SHP77 treated with DMSO at 0.1 percent for 48 hours (cell line): ENCODE measurements at regions not wholly inside any gene's neighbourhood (a gene's known extent, or its start where the extent isn't known, plus 50 kb on each side); places are given as distances from the start of the nearest gene placed in this dataset.

Source experiments
- DNase-seq: peaks from one replicate; lab custom pipeline; 2025; lab: John Stamatoyannopoulos, UW

DNA sequence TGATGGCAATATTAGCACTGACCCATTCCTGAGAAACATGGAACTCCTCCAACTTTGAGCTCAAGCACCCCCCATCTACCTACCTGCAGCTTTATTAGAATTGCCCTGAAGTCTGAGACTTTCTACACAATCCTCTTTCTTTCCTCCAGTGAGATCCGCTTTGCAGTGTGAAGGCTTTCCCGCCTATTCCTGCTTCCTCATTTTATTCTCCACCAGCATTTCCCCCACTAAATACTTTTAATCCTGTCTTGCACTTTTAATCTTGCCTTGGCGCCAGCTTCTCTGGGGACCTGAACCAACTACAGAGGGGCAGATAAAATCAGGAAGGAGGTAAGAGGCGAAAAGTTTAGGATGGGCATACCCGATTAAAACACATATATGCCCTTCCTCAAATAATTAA, 178.1 kb upstream of the PRDM1 start:
- no peak for DNase-seq

DNA sequence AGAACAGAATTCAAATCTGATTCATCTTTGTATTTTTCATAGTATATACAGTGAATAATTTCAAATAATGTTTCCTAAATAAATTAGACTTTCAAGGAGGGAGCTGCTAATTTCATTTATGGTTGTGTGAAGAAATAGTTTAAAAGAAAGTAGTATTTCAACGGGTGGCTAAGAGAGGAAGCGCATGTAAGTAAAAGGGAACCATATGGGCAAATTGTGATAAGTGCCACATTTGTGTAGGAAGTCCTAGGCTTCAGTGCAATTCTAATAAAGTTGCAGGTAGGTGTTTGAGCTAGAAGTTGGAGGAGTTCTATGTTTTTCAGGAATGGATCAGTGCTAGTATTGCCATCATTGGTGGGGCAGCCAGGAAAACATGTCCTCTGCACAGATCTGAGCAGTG, 178.8 kb upstream of the PRDM1 start:
- DNase-seq = no peak

DNA sequence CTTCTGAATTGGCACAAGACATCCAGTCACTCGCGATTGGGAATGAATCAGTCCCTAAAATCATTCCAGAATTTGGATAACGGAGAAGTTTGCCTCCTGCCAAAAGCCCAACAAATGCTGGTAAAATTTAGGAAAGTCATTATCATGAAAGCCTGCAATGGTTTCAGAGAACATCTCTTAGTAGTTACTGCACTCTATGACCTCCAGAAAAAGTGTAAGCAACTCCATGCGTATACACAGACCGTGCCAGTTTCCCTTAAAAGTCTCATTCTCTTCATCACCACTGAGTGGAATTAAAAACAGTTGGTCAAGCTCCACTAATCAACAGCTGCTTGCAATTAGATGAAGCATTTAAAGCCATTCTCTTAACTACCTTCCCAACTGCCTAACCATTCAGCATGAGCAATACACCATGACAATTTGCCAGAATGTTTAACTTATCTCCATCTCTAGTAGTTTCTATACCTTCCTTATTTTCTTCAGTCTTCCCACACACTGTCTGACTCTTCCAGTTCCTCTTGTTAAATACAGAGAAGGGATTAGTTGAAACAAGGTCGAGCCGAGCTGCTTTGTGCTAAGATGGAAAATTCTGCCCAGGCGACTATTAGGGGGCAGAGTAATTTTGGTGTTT, 183.6 kb upstream of the PRDM1 start:
- no peak for DNase-seq

DNA sequence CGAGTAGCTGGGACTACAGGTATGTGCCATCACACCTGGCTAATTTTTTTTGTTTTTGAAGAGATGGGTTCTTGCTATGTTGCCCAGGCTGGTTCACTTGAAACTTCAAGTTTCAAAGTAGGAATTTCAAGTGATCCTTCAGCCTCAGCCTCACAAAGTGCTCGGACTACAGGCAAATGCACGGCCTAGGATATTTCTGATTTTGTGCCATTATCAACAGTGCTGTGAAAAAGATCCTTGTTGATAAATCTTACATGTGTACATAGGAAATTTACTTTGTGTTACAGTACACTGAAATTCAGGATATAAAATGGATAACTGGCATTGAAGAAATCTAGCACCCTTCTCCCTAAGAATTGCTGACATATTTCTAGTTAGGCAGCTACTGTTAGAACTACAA, 184.6 kb upstream of the PRDM1 start:
- no peak for DNase-seq

DNA sequence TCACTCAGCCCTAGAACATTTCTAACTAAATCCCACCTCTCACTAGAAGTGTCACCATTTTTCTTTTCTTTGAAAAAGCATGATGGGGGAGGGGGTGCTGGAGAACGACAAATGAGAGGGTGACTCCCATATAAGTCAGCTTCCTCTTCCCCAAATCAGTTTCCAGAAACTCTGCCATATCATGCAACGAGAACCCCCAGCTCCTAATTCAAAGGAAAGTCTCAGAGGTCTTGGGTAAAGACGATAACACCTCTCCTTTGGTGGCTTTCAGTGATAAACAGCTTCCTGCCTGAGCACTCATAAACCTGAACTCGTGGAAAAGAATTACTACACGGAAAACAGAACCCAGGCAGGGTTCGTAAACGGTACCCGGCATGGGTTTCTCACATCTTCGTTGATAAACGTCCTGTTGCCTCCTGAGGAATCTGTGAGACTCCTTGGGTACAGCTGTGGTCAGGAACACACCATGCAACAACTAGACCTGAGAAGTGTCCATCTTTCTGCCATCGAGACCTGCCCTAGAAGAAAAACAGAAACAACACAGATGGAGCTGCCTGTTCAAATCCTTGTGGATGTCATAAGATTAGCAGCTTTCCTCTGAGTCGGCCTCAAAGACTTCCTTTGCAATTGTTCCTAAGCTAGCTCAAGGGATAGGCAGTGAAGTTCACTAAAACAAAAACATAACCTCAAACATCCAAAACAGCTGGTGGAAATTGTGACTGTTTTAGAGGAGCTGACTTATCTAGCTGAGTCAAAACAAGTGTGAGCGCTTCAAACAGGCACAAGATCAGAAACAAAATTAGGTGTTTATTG, 185.8 kb upstream of the PRDM1 start:
- DNase-seq = no peak

DNA sequence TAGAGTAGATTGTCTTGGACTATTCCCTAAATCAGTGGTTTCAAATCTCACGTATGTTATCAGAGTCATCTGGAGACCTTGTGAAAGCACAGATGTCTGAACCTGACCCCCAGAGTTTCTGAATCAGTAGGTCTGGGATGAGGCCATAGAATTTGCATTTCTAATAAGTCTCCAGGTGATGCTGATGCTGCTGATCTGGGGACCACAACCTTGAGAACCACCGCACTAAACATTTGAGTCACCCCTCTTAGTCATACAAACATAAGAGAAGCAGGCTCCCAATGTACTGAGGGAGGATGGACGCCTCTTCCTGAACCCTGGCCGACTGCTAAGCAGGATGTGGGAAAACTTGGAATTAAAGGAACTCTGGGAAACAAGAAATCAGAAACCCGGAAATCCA, 187.8 kb upstream of the PRDM1 start:
- DNase-seq = no peak

DNA sequence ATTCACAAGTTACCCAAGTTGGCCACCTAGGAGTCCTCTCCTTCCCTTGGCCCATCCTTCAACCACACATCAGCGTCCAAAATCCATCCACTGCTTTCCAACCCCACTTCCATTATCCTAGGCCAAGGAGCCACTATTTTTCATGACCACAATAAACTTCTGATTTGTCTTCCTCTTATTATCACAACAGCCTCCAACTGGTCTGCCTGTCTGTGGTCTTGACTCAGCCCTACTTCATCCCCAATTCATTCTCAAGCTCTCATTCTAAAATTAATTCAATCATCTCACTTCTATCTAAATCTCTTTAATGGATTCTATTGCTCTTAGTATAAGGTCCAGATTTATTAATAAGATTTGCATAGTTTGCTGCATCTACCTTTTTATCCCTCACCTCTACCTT, 189.0 kb upstream of the PRDM1 start:
- DNase-seq = no peak

DNA sequence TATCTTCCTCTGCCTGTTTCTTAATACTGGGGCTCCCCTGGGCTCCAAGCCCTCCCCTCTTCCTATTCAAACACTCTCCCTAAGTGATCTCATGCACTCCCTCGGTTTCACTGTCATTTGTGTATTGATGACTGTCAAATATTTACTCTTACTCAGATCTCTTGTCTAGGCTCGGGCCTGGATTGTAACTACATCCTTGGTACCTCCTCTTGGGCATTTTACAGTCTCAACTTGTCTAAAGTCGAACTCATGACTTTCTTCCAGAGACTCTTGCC, 189.4 kb upstream of the PRDM1 start:
- no peak for DNase-seq

DNA sequence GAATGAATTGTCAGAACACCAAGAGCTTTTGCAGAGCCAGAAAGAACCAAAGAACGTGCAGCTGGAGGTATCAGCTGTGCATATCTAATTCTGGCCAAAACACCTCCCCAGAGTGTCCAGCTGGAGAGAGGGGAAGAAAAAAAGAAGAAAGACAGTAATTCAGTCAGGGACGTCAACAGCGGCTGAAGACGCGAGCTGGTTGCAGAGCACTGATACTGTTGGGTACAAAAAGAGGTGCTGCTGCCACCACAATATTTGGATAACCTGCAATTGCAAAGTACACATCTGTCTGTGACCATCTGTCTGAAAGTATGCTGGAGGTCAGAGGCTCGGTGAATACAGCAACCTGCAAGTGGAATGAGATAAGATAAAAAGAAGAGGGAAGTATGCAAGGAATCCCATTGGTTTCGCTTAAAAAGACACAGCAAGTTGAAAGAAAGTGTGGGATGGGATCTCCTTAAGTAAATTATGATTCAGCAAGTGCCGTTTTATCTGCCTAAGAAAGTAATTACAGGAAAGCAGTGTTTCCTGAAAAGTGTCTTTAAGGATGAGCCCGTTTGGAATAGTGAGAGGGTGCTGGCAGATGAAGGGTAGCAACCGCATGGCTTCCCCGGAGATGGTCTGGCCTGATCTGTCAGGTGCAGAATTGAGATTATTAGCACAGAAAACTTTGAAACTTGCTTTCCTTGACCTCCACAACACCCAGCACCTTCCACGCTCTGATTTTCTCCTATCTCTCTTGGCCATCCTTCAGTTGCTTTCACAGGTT, 189.9 kb upstream of the PRDM1 start:
- no peak for DNase-seq

DNA sequence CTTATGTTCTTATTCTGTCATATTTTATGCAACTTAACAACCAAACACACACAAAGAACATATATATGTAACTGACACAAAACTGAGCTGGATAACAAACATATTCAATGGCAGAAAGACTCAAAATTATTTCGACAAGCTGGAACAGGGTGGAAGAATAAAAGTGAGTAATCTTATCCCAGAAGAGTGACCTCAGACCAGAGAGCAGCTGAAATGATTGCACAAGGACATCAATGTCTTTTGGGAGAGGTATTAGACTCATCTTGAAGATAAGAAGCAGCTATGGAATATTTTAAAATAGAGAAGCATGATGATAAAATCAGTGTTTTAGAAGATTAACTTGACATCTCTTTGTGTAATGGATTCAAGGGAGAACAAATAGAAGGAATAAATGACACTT, 191.6 kb upstream of the PRDM1 start:
- DNase-seq = no peak

DNA sequence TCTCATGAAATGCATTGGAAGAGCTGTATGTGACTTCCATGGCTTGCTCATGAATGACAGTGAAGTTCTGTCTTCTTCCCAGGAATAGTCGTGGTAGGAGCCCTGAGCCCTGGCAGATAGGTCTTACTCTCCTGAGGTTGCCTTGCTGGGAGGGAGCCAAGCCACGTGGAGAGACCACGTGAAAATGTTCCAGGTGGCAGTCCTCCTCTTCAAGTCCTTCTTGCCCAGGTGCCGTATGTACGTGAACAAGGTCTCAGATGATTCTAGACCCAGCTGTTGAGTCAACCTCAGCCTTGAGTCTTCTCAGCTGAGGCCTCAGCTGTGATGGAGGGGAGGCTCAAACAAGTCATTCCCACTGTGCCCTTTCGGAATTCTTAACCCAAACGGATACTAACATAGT, 192.4 kb upstream of the PRDM1 start:
- DNase-seq = no peak

DNA sequence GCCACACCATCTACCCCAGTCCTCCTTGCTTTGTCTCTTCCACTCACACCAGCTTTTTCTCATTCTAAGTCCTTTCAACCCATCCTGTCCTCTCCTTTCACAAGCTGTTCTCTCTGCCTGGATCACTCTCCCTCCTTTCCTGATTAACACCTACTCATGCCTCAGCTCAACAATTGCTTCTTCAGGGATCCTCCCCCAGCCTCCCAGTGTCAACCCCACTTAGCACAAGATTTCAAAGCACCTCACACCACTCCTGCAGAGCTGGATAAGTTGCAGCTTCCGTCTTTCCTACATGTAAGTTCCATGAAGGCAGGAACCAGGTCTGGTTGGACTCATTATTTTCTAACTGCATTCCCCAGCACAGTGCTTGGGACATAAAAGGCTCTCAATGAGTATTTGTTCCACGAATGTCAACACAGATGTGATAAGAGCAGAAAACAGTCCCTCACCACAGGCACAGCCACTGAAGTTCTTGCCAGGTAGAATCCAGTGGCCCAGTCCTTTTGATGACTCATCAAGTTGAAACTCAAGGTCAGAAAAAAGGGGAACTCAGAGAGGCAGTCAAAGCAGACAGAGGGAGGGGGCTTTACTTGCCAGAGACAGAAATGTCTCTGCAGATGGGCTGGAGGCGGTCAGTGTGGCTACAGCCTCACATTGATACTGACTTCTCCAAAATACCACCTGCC, 193.4 kb upstream of the PRDM1 start:
- DNase-seq = no peak

DNA sequence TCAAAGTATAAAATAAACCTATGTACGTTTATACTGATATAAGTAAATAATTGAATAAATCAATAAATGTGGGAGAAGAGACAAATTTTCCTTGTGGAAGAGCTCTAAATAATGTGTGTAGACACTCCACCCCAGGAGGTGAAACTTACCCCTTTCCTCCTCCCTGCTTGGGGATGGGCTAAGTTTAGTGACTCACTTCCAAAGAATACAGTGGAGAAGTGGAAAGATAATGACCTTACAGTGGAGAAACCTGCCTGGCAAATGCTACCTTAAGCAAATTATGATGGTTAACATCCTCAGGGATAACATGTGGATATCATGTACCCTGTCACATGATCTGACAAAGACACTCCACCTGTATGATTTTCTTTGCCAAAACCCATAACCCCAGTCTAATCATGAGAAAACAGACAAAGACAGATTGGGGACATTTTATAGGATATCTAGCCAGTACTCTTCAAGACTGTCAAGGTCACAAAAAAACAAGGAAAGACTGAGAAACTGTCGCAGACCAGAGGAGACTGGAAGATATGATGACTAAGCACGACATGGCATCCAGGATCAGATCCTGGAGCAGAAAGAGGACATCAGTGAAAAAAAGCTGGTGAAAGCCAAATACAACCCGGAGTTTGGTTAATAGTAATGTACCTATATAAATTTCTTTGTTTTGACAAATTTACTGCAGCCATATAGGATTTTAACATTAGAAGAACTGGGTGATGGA, 195.5 kb upstream of the PRDM1 start:
- no peak for DNase-seq

DNA sequence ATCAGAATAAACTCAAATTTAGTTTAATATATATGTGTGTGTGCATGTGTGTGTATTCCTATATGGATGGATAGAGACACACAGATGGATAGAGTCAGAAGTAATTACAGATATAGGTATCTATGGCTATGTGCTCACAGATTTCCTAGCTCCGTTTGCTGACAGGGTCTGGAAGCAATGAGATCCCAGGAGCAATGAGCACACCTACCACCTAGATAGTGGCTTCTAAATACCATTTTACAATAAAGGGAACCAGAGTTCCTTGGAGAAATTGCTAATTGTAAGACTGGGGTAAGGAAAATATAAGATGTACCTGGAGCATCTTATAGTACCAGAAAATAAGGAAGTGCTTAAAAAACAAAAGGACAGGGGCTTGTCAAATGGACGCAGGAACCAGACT, 196.2 kb upstream of the PRDM1 start:
- DNase-seq = no peak

DNA sequence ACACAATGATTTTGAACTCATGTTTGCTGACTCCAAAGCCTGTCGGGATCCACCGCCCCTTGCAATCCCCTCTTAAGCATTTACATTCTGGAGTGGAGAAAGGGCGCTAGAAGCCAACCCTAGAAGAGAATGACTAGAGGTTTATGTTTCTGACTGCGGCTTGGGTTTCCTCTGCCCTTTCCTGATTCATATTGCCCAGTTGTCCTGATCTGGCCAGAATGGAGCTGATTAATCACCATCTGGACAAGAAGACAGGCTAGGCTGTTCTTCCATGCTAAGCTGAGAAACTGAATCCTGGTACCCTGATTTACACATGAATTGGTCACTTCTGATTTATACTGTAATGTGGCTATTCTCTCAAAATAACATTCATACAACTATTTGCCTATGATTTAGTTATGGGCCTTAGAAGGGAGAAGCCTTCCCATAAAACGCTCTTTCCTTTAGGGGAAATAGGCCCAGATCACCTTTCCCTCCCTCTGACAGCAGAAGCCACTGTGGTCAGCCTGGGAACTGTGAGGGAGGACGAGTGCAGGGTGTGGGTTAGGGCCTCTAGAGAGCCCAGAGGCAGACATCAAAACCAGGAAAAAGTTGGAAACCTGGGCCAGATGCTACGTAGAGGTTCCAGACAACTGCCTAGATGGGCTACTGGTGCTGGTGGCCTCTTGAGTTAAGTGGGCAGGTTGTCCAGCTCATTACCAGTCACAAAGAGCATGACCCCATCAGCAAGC, 199.2 kb upstream of the PRDM1 start:
- DNase-seq = no peak

DNA sequence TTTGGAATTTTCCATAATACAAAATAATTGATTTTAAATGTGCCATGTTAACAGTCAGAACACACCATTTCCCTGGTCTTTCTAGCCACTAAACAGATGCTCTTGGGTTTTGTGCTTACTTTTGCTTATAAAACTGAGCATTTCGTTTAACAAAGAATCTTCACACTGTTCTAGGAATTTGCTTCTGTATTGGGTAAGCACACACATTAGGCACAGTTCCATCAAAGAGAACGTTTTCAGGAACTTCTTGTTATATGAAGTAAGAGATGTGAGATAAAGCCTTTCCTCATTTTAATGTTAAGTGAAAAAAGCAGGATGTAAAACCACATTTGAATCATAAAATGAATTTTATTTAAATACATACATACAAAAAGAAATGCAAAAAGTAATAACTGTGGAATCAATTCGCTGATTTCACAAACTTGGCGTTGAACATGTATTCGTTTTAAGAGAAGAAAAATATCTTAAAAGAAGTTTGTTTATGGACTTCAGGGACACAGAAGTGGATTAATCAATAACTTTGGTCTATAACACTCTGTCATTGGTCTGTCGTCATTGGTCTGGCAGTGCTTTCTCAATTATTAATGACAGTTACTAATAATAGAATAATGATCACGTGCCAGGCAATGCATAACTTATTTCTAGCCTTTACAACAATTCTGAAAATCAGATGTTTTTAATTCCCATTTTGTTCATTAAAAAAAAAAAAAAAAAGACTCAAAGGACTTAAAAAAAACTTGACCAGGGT, 199.9 kb upstream of the PRDM1 start:
- DNase-seq = no peak

DNA sequence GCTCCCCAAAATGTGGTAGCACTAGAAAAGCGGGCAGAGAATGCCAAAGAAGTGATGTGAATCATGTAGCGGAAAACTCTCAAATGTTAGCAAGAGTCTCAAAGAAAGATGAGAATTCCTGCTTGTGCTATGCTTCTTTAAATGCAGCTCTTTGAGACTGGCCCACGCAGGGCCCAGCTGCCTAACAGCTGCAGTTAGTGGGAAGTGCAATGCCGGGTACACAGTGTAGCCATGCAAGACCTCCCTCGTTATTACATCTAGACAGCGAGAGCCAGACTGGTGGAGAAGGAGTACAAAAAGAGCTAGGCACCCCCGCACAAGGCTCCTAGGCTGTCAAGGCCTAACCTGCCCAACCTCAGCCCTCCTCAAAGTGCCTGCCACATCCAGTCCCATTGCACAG, 201.7 kb upstream of the PRDM1 start:
- no peak for DNase-seq

DNA sequence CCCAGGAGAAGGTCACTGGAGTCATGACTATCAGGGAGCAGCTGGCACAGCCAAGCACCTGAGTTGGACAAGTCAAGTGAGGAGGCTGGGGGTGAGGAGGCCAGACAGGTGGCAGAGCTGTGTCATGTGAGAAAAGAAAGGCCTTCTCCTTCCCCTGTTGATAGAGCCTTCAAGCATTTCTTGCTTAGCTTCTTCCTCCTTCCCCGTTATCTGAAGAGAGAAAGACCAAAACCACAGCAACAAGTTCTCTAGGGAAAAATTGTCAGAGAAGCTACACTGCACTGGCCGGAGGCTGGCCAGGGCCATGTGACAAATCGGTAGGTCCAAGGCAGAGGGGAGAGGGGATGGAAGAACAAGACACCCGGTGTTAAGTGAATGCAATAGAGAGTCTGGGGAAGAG, 202.1 kb upstream of the PRDM1 start:
- no peak for DNase-seq

DNA sequence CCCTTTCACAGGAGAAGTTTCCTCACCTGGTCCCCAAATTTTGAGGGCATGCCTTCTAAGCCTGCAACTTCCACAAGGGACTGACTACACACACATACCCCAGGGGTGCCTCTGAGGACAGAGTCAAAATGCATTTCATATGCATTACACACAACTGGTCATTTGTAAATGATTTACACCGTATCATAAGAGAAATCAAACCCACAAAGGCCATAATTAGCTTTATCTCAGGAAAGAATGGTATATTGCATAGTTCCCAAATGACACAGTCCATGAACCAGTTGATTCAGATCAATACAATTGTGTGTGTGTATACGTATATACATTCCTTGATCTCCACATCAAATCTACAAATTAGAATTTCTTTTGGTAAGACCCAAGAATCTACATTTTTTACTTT, 203.3 kb upstream of the PRDM1 start:
- no peak for DNase-seq

DNA sequence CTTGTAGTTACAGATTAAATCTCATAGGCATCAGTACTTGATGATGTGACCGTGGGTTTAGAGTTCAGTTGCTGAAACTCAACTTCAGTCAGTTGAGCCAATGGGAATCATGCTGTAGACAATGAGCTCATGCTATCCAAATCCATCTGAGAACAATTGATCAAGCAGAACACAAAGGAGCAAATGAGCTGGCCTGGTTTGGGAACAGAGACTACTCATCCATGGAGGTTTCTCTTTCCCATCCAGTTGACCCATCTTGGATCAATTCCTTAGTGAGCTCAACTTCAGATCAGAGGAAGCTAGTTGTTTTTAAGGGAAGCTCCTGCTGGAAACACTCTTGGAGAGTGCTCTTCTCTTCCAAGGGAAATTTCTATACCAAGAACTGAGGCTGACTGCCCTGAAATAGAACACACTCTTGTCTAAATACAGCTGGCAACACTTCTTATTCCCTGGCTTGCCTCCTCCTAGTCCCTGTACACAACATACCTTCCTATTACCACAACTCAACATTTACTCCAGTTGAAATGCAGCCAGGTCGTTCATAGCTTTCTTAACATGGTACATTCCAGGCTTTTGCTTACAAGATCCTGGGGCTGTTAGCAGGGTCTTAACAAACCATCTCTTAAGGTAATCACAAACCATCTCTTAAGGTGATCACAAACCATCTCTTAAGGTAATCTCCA, 203.9 kb upstream of the PRDM1 start:
- no peak for DNase-seq
